SK-N-SH (cell line): ENCODE measurements at regions not wholly inside any gene's neighbourhood (a gene's known extent, or its start where the extent isn't known, plus 50 kb on each side); places are given as distances from the start of the nearest gene placed in this dataset.

Experiments used
- CTCF ChIA-PET: fragments of 300-600, 350-600 bp; formaldehyde crosslinking; extraction: SDS; loops from one replicate; lab custom pipeline; 2021; lab: Yijun Ruan, JAX
- POLR2A ChIA-PET: fragments of 350-600 bp; sonication (Branson Sonifier 250); formaldehyde crosslinking; extraction: SDS; loops from one replicate; lab custom pipeline; 2020; ENCODE audit warnings: antibody characterized with exemption, inconsistent platforms; lab: Yijun Ruan, JAX
- DNase-seq: peaks from one replicate; pipeline ENCODE4 v3.0.0; 2012
- H2AFZ ChIP-seq: fragments of 200-600 bp; sonication (generic); 2 replicates; pipeline ENCODE4 v1.8.1; 2016; ENCODE audit warnings: antibody characterized with exemption, mild to moderate bottlenecking, low read depth
- H3F3A ChIP-seq: fragments of 200-600 bp; sonication (generic); replicated peaks from 2 replicates; pipeline ENCODE3; 2016; ENCODE audit warnings: antibody characterized with exemption, mild to moderate bottlenecking; ENCODE audit not compliant: insufficient read depth
- H3K27ac ChIP-seq, 2 experiments: fragments of 200-500 bp in 1 of 2; fragments of 200-600 bp in 1 of 2; sonication (Bioruptor generic) in 1 of 2; sonication (generic), shearing (Covaris generic) in 1 of 2; 2 replicates each; pipeline versions ENCODE4 v1.5.1 to v1.6.1; 2014 to 2016; ENCODE audit warnings: low read depth in 2 of 2, inconsistent platforms in 1 of 2, low read length in 1 of 2, mild to moderate bottlenecking in 1 of 2, mixed read lengths in 1 of 2
- H3K27me3 ChIP-seq: fragments of 200-600 bp; sonication (generic), shearing (Covaris generic); 2 replicates; pipeline ENCODE4 v1.6.1; 2016; ENCODE audit warnings: mixed run types; ENCODE audit not compliant: insufficient read depth
- H3K36me3 ChIP-seq, 2 experiments: fragments of 200-500 bp in 1 of 2; fragments of 200-600 bp in 1 of 2; sonication (Bioruptor generic) in 1 of 2; sonication (generic) in 1 of 2; replicated peaks in 1 of 2; 2 replicates each; pipeline versions ENCODE3 to v1.5.1; 2014 to 2016; ENCODE audit warnings: low read length in 1 of 2, mild to moderate bottlenecking in 1 of 2; ENCODE audit not compliant: insufficient read depth in 2 of 2, control insufficient read depth in 1 of 2
- H3K4me1 ChIP-seq, 2 experiments: fragments of 200-500 bp in 1 of 2; fragments of 200-600 bp in 1 of 2; sonication (Bioruptor generic) in 1 of 2; sonication (generic), shearing (Covaris generic) in 1 of 2; 2 replicates each; pipeline versions ENCODE4 v1.5.1 to v1.6.1; 2014 to 2016; ENCODE audit warnings: low read depth in 1 of 2, low read length in 1 of 2, mixed run types in 1 of 2; ENCODE audit not compliant: insufficient read depth in 2 of 2, control insufficient read depth in 1 of 2
- H3K4me2 ChIP-seq: fragments of 200-600 bp; sonication (generic), shearing (Covaris generic); 2 replicates; pipeline ENCODE4 v1.6.1; 2017; ENCODE audit warnings: mixed run types
- H3K4me3 ChIP-seq, 2 experiments: fragments of 200-500 bp in 1 of 2; fragments of 200-600 bp in 1 of 2; sonication (Bioruptor generic) in 1 of 2; sonication (generic), shearing (Covaris generic) in 1 of 2; 2 replicates each; pipeline versions ENCODE4 v1.5.1 to v1.8.1; 2014 to 2016; ENCODE audit warnings: low read depth in 2 of 2, inconsistent platforms in 1 of 2, low read length in 1 of 2, mild to moderate bottlenecking in 1 of 2, mixed read lengths in 1 of 2, moderate library complexity in 1 of 2
- H3K79me2 ChIP-seq: fragments of 200-600 bp; sonication (generic); 2 replicates; pipeline ENCODE4 v1.8.1; 2017; ENCODE audit warnings: mild to moderate bottlenecking; ENCODE audit not compliant: insufficient read depth
- H3K9ac ChIP-seq: fragments of 200-600 bp; sonication (generic); 2 replicates; pipeline ENCODE4 v1.6.1; 2017; ENCODE audit warnings: mixed run types
- H3K9me2 ChIP-seq: fragments of 200-600 bp; sonication (generic); 2 replicates; pipeline ENCODE4 v1.6.1; 2017; ENCODE audit warnings: mixed run types
- H3K9me3 ChIP-seq: fragments of 200-600 bp; sonication (generic); 2 replicates; pipeline ENCODE4 v1.6.1; 2017; ENCODE audit warnings: mixed run types, mild to moderate bottlenecking, moderate library complexity
- H4K20me1 ChIP-seq: fragments of 200-600 bp; sonication (generic); 2 replicates; pipeline ENCODE4 v1.6.1; 2017; ENCODE audit warnings: mild to moderate bottlenecking, mixed run types; ENCODE audit not compliant: insufficient read depth
- CHD2 ChIP-seq: fragments of 150-350 bp; IDR thresholded peaks from 2 replicates; pipeline ENCODE4 v1.6.1; 2018; ENCODE audit warnings: low read length; ENCODE audit not compliant: partially characterized antibody
- CTCF ChIP-seq: fragments of 200-600 bp; sonication (generic); IDR thresholded peaks from 2 replicates; pipeline ENCODE4 v1.6.1; 2017; ENCODE audit warnings: antibody characterized with exemption, mild to moderate bottlenecking, moderate library complexity
- ELF1 ChIP-seq: IDR thresholded peaks from 2 replicates; pipeline ENCODE4 v1.4.0; 2012
- EZH2phosphoT487 ChIP-seq: fragments of 200-600 bp; sonication (generic); IDR thresholded peaks from 2 replicates; pipeline ENCODE4 v1.6.1; 2017; ENCODE audit warnings: low read depth, mixed run types, mild to moderate bottlenecking, antibody characterized with exemption, moderate library complexity, borderline replicate concordance
- FOSL2 ChIP-seq: IDR thresholded peaks from 2 replicates; pipeline ENCODE4 v1.4.0; 2012; ENCODE audit warnings: low read depth, mild to moderate bottlenecking, moderate library complexity, borderline replicate concordance
- FOXM1 ChIP-seq: IDR thresholded peaks from 2 replicates; pipeline ENCODE4 v1.4.0; 2012; ENCODE audit warnings: low read depth, mild to moderate bottlenecking
- MXI1 ChIP-seq: IDR thresholded peaks from 2 replicates; pipeline ENCODE4 v1.6.1; 2012; ENCODE audit warnings: mild to moderate bottlenecking, low read depth, low read length, improper control_type of control experiment
- NFIC ChIP-seq: IDR thresholded peaks from 2 replicates; pipeline ENCODE4 v1.4.0; 2012; ENCODE audit warnings: borderline replicate concordance
- NRF1 ChIP-seq: IDR thresholded peaks from 2 replicates; pipeline ENCODE4 v1.6.1; 2012; ENCODE audit warnings: low read depth, mild to moderate bottlenecking, low read length
- PBX3 ChIP-seq: IDR thresholded peaks from 2 replicates; pipeline ENCODE4; 2012
- POLR2AphosphoS5 ChIP-seq: IDR thresholded peaks from 2 replicates; pipeline ENCODE4 v1.6.1; 2012; ENCODE audit warnings: low read depth, low read length
- RCOR1 ChIP-seq: fragments of 150-350 bp; IDR thresholded peaks from 2 replicates; pipeline ENCODE4 v1.6.1; 2017; ENCODE audit warnings: antibody characterized with exemption, low read length
- SMC3 ChIP-seq: IDR thresholded peaks from 2 replicates; pipeline ENCODE4 v1.6.1; 2012; ENCODE audit warnings: low read depth, low read length, improper control_type of control experiment
- ZBTB33 ChIP-seq: IDR thresholded peaks from 2 replicates; pipeline ENCODE4 v1.4.0; 2012; ENCODE audit warnings: low read depth, borderline replicate concordance
- WGBS: methylation state at CpG from one replicate; pipeline ENCODE4 v1.1.6; 2017; ENCODE audit warnings: low lambda C conversion rate; 5-methylcytosine and 5-hydroxymethylcytosine counted together

GRCh38 chr10:111297351-111297848 lies 220.6 kb downstream of the ADRA2A start:
- Histone ChIP-seq H3K27ac (no peak overlapping the region), H2AFZ (no peak overlapping the region), H3K4me1 (no peaks in the 10 kb centered on the region), H3K27me3 (no peaks in the 10 kb centered on the region), H4K20me1 (no peaks in the 10 kb centered on the region), H3K9me3 (no peaks in the 10 kb centered on the region), H3F3A (no peaks in the 10 kb centered on the region), H3K4me2 (no peak overlapping the region), H3K9ac (no peak overlapping the region), H3K9me2 (no peaks in the 10 kb centered on the region), H3K79me2 (no peaks in the 10 kb centered on the region), H3K4me3 (no peak overlapping the region), H3K36me3 (no peaks in the 10 kb centered on the region)
- no peak for DNase-seq
- CTCF ChIA-PET: no interaction called here
- 63% methylated on average over 6 of the region's 6 CpGs for WGBS
- TF ChIP-seq CHD2: no peak
- TF ChIP-seq POLR2AphosphoS5: no peak
- no peak for TF ChIP-seq RCOR1
- POLR2A ChIA-PET: no interaction called here

- Histone ChIP-seq H3K9ac (no peak overlapping the region), H3F3A (no peaks in the 10 kb centered on the region), H3K4me1 (no peaks in the 10 kb centered on the region), H3K36me3 (no peaks in the 10 kb centered on the region), H3K9me3 (no peaks in the 10 kb centered on the region), H3K27me3 (no peaks in the 10 kb centered on the region), H3K9me2 (no peaks in the 10 kb centered on the region), H3K4me3 (no peak overlapping the region), H3K79me2 (no peaks in the 10 kb centered on the region), H4K20me1 (no peaks in the 10 kb centered on the region), H2AFZ (no peak overlapping the region), H3K4me2 (no peak overlapping the region), H3K27ac (no peak overlapping the region)
- TF ChIP-seq PBX3 (no peak), MXI1 (no peak), ELF1 (no peak), CHD2 (no peak), RCOR1 (no peak), FOSL2 (no peak), FOXM1 (no peak), ZBTB33 (no peak), EZH2phosphoT487 (no peak), NRF1 (no peak), NFIC (no peak), SMC3 (no peak), CTCF (no peak)
- POLR2A ChIA-PET: no interaction called here
- 25% methylated on average over 4 of the region's 4 CpGs for WGBS
- no peak for DNase-seq
- CTCF ChIA-PET: interaction anchor here (0.8 kb wide), 1 partner anchor 457 kb away, joined by 3 read pairs; no protein-coding TSS in a partner anchor
Measured at GRCh38 chr10:111298031-111298430, 221.2 kb downstream of the ADRA2A start.
